ENCODE measurements at regions not wholly inside any gene's neighbourhood (a gene's known extent, or its start where the extent isn't known, plus 50 kb on each side); places are given as distances from the start of the nearest gene placed in this dataset.

- H3K4ac ChIP-seq (ENCODE audit: low read depth, low read length) = no peak overlapping the region
- no peaks in the 10 kb centered on the region for H3K27me3 ChIP-seq (ENCODE audit: insufficient read depth, low read length)
- no peak overlapping the region for H3K27ac ChIP-seq (ENCODE audit: insufficient read length, low read depth, low read length)
- H4K91ac ChIP-seq (ENCODE audit: insufficient read length, low read depth, low read length) = no peak overlapping the region
- H2AK5ac ChIP-seq (ENCODE audit: insufficient read length, low read length) = no peak overlapping the region
- DNase-seq = no peak
- Mint-ChIP-seq H3K9me3 (no peaks in the 10 kb centered on the region), H3K27me3 (ENCODE audit: low read depth) (no peaks in the 10 kb centered on the region), H3K4me3 (no peak overlapping the region), H3K27ac (no peak overlapping the region), H3K4me1 (peaks cover 0 to 2% of the 10 kb centered on the region in 2 experiments; a peak in 1 of 4 replicates), H3K36me3 (ENCODE audit: insufficient read depth in 1 of 3, low read depth in 3 of 3) (no peaks in the 10 kb centered on the region)
- no peak overlapping the region for H3T11ph ChIP-seq (ENCODE audit: low read length)
- no peak overlapping the region for H3K18ac ChIP-seq (ENCODE audit: insufficient read length, low read depth, low read length)
- H2AFZ ChIP-seq (ENCODE audit: low read length) = no peak overlapping the region
- no peak overlapping the region for H2BK12ac ChIP-seq (ENCODE audit: insufficient read length, low read depth, low read length)
- no peak overlapping the region for H4K5ac ChIP-seq (ENCODE audit: insufficient read length, low read depth, low read length)
- no peak overlapping the region for H2BK20ac ChIP-seq (ENCODE audit: low read depth, low read length, poor library complexity, severe bottlenecking)
- H2BK5ac ChIP-seq (ENCODE audit: insufficient read length, low read length) = no peak overlapping the region
- no peak overlapping the region for H3K23ac ChIP-seq (ENCODE audit: insufficient read length, low read depth, low read length)
- H4K8ac ChIP-seq (replicated peaks; ENCODE audit: insufficient read length, low read depth, low read length) = no peak overlapping the region
- H3K14ac ChIP-seq (ENCODE audit: insufficient read depth, low read length) = no peak overlapping the region
- H3K56ac ChIP-seq (ENCODE audit: insufficient read length, low read depth, low read length) = no peak overlapping the region
- H3K79me1 ChIP-seq (ENCODE audit: insufficient read depth, low read depth, low read length, poor library complexity, severe bottlenecking) = no peaks in the 10 kb centered on the region
- H3K79me2 ChIP-seq (ENCODE audit: insufficient read depth, low read length) = no peaks in the 10 kb centered on the region
- no CpG with 5 or more reads among the region's 3 CpGs for WGBS (ENCODE audit: extremely low coverage, insufficient read length, low lambda C conversion rate)
- H3K9me3 ChIP-seq (ENCODE audit: control insufficient read depth, low read depth, low read length) = no peaks in the 10 kb centered on the region
- no peak overlapping the region for H3K9ac ChIP-seq (ENCODE audit: extremely low read depth, insufficient read length, low read length)
- no peak overlapping the region for H2BK15ac ChIP-seq (ENCODE audit: low read depth, low read length)
- no peak overlapping the region for H2BK120ac ChIP-seq (ENCODE audit: low read depth, low read length, poor library complexity, severe bottlenecking)
- H3K23me2 ChIP-seq (ENCODE audit: insufficient read length, low read depth, low read length, poor library complexity, severe bottlenecking) = no peaks in the 10 kb centered on the region
- no peak for TF ChIP-seq CTCF (conservative IDR thresholded peaks at IDR 0.05)
- H3K4me2 ChIP-seq (ENCODE audit: insufficient read depth, insufficient read length, low read length) = no peak overlapping the region
- H3K4me1 ChIP-seq (ENCODE audit: insufficient read depth, low read length) = no peaks in the 10 kb centered on the region
- H4K20me1 ChIP-seq (ENCODE audit: control insufficient read depth, insufficient read depth, insufficient read length) = no peaks in the 10 kb centered on the region
Observed at GRCh38 chr7:41328131-41328530, 374.8 kb downstream of the INHBA start.

Data from H9 (cell line).